Fibroblast of villous mesenchyme (primary cell): ENCODE measurements at regions not wholly inside any gene's neighbourhood (a gene's known extent, or its start where the extent isn't known, plus 50 kb on each side); places are given as distances from the start of the nearest gene placed in this dataset.

ENCODE experiments used
- DNase-seq: peaks from one replicate; pipeline ENCODE4 v3.0.0-alpha.2; 2010; ENCODE audit warnings: low read depth
- H3K4me3 ChIP-seq: 2 replicates; pipeline ENCODE4 v1.5.1; 2011; ENCODE audit warnings: low read depth, mild to moderate bottlenecking, low read length
- TF ChIP-seq, protein P1 (sequence below): IDR thresholded peaks from 2 replicates; pipeline ENCODE4 v1.5.1; 2012; ENCODE audit warnings: low read depth, mild to moderate bottlenecking, low read length; ENCODE audit not compliant: insufficient read depth

DNA sequence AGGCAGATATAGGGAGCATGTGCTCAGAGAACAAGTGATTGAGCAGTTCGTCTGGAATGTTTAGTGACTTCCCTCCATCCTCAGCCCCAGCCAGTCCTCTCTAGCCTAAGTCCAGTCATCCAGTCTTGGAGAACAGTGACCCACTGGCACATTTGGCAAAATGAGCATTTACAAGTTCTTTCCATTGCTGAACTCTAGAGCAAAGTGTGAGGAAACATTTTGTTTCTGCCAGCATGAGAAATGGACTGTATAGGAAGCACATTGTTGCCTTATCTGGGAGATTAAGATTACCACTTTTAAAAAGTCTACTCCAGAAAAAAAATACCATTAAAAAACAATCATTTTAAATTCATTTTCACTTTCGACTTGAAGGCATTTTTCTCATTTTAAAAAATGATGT, 353.6 kb downstream of the SHQ1 start:
- TF ChIP-seq, protein P1, sequence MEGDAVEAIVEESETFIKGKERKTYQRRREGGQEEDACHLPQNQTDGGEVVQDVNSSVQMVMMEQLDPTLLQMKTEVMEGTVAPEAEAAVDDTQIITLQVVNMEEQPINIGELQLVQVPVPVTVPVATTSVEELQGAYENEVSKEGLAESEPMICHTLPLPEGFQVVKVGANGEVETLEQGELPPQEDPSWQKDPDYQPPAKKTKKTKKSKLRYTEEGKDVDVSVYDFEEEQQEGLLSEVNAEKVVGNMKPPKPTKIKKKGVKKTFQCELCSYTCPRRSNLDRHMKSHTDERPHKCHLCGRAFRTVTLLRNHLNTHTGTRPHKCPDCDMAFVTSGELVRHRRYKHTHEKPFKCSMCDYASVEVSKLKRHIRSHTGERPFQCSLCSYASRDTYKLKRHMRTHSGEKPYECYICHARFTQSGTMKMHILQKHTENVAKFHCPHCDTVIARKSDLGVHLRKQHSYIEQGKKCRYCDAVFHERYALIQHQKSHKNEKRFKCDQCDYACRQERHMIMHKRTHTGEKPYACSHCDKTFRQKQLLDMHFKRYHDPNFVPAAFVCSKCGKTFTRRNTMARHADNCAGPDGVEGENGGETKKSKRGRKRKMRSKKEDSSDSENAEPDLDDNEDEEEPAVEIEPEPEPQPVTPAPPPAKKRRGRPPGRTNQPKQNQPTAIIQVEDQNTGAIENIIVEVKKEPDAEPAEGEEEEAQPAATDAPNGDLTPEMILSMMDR: no peak
- no peak overlapping the region for H3K4me3 ChIP-seq
- peak; percentile 57 for DNase-seq

DNA sequence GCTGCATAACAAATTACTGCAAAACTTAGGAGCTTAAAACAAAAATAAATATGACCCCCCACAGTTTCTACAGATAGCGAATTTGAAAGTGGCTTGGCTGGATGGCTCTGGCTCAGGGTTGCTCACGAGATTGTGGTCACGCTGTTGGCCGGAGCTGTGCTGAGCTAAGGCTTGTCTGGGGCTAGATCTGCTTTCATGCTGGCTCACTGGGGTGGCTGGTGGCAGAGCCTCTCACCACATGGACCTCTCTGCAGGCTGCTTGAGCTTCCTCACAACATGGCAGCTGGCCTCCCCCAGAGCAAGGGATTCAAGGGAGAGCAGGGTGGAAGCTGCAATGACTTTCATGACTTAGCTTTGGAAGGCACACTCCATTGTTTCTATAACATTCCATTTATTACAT, 354.1 kb downstream of the SHQ1 start:
- no peak overlapping the region for H3K4me3 ChIP-seq
- TF ChIP-seq, protein P1: no peak
- no peak for DNase-seq

DNA sequence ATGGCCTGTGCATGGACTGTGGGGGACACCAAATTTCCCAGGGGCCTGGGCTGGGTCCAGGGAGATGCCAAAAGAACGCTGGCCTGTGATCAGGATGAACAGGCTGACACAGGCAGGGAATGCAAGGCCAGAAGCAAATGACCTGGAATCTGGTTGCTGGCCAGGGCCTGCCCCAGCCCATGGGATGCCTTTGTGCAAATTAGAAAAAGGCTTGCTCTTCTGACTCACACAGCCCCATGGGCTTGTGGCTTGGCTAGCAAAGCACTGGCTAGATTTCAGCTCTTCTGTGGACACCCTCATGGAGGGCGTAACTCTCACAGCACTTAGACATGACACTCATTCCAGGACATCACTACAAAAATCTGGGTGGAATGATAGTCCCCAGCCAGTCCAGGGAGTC, 356.0 kb downstream of the SHQ1 start:
- TF ChIP-seq, protein P1: no peak
- no peak overlapping the region for H3K4me3 ChIP-seq
- peak; percentile 83 for DNase-seq

GRCh38 chr3:72490688-72491435, 357.4 kb downstream of the SHQ1 start:
- TF ChIP-seq, protein P1: no peak
- no peak for DNase-seq
- H3K4me3 ChIP-seq: no peak overlapping the region

DNA sequence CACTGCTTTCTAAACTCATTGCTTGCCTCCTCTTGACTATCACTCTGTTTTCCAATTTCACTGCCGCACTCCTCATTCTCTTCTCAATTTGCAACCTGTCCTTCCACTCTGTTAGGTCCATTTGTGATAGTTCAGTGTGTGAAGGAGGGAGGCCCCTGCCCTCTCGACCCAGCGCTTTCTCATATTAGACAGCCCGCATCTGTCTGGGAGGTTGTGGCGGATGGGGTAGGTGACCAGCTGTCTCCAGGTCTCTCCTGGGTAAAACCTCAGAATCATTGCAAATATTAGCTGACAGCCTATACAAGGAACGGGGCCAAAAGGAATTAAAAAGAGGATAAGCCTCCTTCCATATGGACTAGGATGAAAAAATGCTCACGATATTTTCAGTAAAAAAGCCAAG, 358.3 kb downstream of the SHQ1 start:
- TF ChIP-seq, protein P1: no peak
- no peak for DNase-seq
- no peak overlapping the region for H3K4me3 ChIP-seq

- peak; percentile 36 for DNase-seq
- H3K4me3 ChIP-seq: no peak overlapping the region
- TF ChIP-seq, protein P1: no peak
Measured at GRCh38 chr3:72488738-72489035, 359.6 kb downstream of the SHQ1 start.
